Hepatocyte (in vitro differentiated cells): ENCODE measurements at regions not wholly inside any gene's neighbourhood (a gene's known extent, or its start where the extent isn't known, plus 50 kb on each side); places are given as distances from the start of the nearest gene placed in this dataset.
A peak's percentile ranks its signal among the peaks of the same experiment; 100 is the strongest.

ENCODE experiments used
- DNase-seq: peaks from one replicate; pipeline ENCODE4 v3.0.0-alpha.2; 2016; ENCODE audit warnings: low spot score
- H2AFZ ChIP-seq: fragments of 200-600 bp; sonication (generic); 2 replicates; pipeline ENCODE4 v1.6.0; 2016; ENCODE audit warnings: antibody characterized with exemption, mild to moderate bottlenecking
- H3K27ac ChIP-seq: fragments of 200-600 bp; sonication (generic); 2 replicates; pipeline ENCODE4 v1.5.1; 2016; ENCODE audit warnings: mild to moderate bottlenecking
- H3K27me3 ChIP-seq: fragments of 200-600 bp; sonication (generic); 2 replicates; pipeline ENCODE4 v1.6.1; 2016
- H3K36me3 ChIP-seq: fragments of 200-600 bp; sonication (generic); replicated peaks from 2 replicates; pipeline ENCODE4 v1.5.1; 2016; ENCODE audit warnings: low read depth; ENCODE audit not compliant: insufficient read depth
- H3K4me1 ChIP-seq: fragments of 200-600 bp; sonication (generic); 2 replicates; pipeline ENCODE4 v1.5.1; 2016; ENCODE audit warnings: mild to moderate bottlenecking, moderate library complexity; ENCODE audit not compliant: insufficient read depth
- H3K4me2 ChIP-seq: fragments of 200-600 bp; sonication (generic); 2 replicates; pipeline ENCODE4 v1.6.0; 2016
- H3K4me3 ChIP-seq: fragments of 200-600 bp; sonication (generic); 2 replicates; pipeline ENCODE4 v1.5.1; 2016; ENCODE audit warnings: mild to moderate bottlenecking
- H3K79me2 ChIP-seq: fragments of 200-600 bp; sonication (generic); 2 replicates; pipeline ENCODE4 v1.6.0; 2017; ENCODE audit warnings: mild to moderate bottlenecking
- H3K9me2 ChIP-seq: fragments of 200-600 bp; sonication (generic); replicated peaks from 2 replicates; pipeline ENCODE4 v1.6.0; 2017; ENCODE audit warnings: mild to moderate bottlenecking; ENCODE audit not compliant: insufficient read depth
- H3K9me3 ChIP-seq: fragments of 200-600 bp; sonication (generic); 2 replicates; pipeline ENCODE4 v1.5.1; 2016; ENCODE audit warnings: low read depth, mild to moderate bottlenecking
- H4K20me1 ChIP-seq: fragments of 200-600 bp; sonication (generic); 2 replicates; pipeline ENCODE4 v1.6.0; 2016; ENCODE audit warnings: mild to moderate bottlenecking; ENCODE audit not compliant: insufficient read depth, poor library complexity, severe bottlenecking
- CTCF ChIP-seq: fragments of 200-600 bp; sonication (generic); IDR thresholded peaks from 2 replicates; pipeline ENCODE4 v1.5.1; 2016; ENCODE audit warnings: antibody characterized with exemption, mild to moderate bottlenecking; ENCODE audit not compliant: poor library complexity
- EZH2 ChIP-seq: fragments of 200-600 bp; sonication (generic); IDR thresholded peaks from 2 replicates; pipeline ENCODE4 v1.6.1; 2016; ENCODE audit warnings: antibody characterized with exemption, mild to moderate bottlenecking, borderline replicate concordance
- EZH2phosphoT487 ChIP-seq: fragments of 200-600 bp; sonication (generic); IDR thresholded peaks from one replicate; pipeline ENCODE4 v1.6.1; 2018; ENCODE audit warnings: antibody characterized with exemption, mild to moderate bottlenecking, low read depth, moderate library complexity; ENCODE audit not compliant: unreplicated experiment, severe bottlenecking
- WGBS: methylation state at CpG from one replicate; pipeline ENCODE4 v1.1.6; 2016; ENCODE audit warnings: low lambda C conversion rate; ENCODE audit errors: missing lambda C conversion rate; 5-methylcytosine and 5-hydroxymethylcytosine counted together

GRCh38 chr4:120158841-120159463 is 92.3 kb upstream of the MAD2L1 start:
- no peak overlapping the region for H3K4me2 ChIP-seq
- no peak overlapping the region for H2AFZ ChIP-seq
- DNase-seq: no peak
- no peaks in the 10 kb centered on the region for H3K9me3 ChIP-seq
- no peak overlapping the region for H3K27ac ChIP-seq
- no peaks in the 10 kb centered on the region for H3K4me1 ChIP-seq
- TF ChIP-seq EZH2phosphoT487: no peak
- H3K79me2 ChIP-seq: no peaks in the 10 kb centered on the region
- H3K4me3 ChIP-seq: no peak overlapping the region
- H3K9me2 ChIP-seq: no peaks in the 10 kb centered on the region
- H3K27me3 ChIP-seq: no peaks in the 10 kb centered on the region
- H3K36me3 ChIP-seq: no peaks in the 10 kb centered on the region
- H4K20me1 ChIP-seq: no peaks in the 10 kb centered on the region
- WGBS: 90% methylated on average over 3 of the region's 3 CpGs

GRCh38 chr4:120158046-120158445 is 91.4 kb upstream of the MAD2L1 start:
- Histone ChIP-seq H3K4me2 (no peak overlapping the region), H3K27ac (no peak overlapping the region), H3K27me3 (no peaks in the 10 kb centered on the region), H2AFZ (no peak overlapping the region), H4K20me1 (no peaks in the 10 kb centered on the region), H3K36me3 (no peaks in the 10 kb centered on the region), H3K4me3 (no peak overlapping the region), H3K4me1 (no peaks in the 10 kb centered on the region), H3K79me2 (no peaks in the 10 kb centered on the region), H3K9me3 (no peaks in the 10 kb centered on the region), H3K9me2 (no peaks in the 10 kb centered on the region)
- 65% methylated on average over 2 of the region's 2 CpGs for WGBS
- DNase-seq: no peak
- TF ChIP-seq EZH2phosphoT487: no peak
- no peak for TF ChIP-seq EZH2
- TF ChIP-seq CTCF: peak; percentile 40

- no peaks in the 10 kb centered on the region for H3K79me2 ChIP-seq
- TF ChIP-seq CTCF (peak; percentile 77), EZH2 (no peak), EZH2phosphoT487 (no peak)
- H3K9me3 ChIP-seq: no peaks in the 10 kb centered on the region
- no peak overlapping the region for H3K4me3 ChIP-seq
- no peak overlapping the region for H3K4me2 ChIP-seq
- H2AFZ ChIP-seq: no peak overlapping the region
- H3K4me1 ChIP-seq: no peaks in the 10 kb centered on the region
- no peaks in the 10 kb centered on the region for H3K36me3 ChIP-seq
- no peaks in the 10 kb centered on the region for H3K9me2 ChIP-seq
- 33% methylated on average over 5 of the region's 5 CpGs for WGBS
- peak; percentile 79 for DNase-seq
- H3K27me3 ChIP-seq: no peaks in the 10 kb centered on the region
- no peaks in the 10 kb centered on the region for H4K20me1 ChIP-seq
- no peak overlapping the region for H3K27ac ChIP-seq
Observed at GRCh38 chr4:120156120-120156718, 89.6 kb upstream of the MAD2L1 start.

GRCh38 chr4:120155287-120155686 is 88.6 kb upstream of the MAD2L1 start:
- Histone ChIP-seq H3K9me3 (no peaks in the 10 kb centered on the region), H3K9me2 (no peaks in the 10 kb centered on the region), H3K4me2 (no peak overlapping the region), H3K79me2 (no peaks in the 10 kb centered on the region), H3K27ac (no peak overlapping the region), H3K4me3 (no peak overlapping the region), H3K36me3 (no peaks in the 10 kb centered on the region), H3K4me1 (no peaks in the 10 kb centered on the region), H4K20me1 (no peaks in the 10 kb centered on the region), H3K27me3 (no peaks in the 10 kb centered on the region), H2AFZ (no peak overlapping the region)
- TF ChIP-seq EZH2: no peak
- no peak for TF ChIP-seq CTCF
- no peak for TF ChIP-seq EZH2phosphoT487
- WGBS: 87% methylated on average over 3 of the region's 3 CpGs
- no peak for DNase-seq
